GM12872 (cell line): ENCODE measurements at regions not wholly inside any gene's neighbourhood (a gene's known extent, or its start where the extent isn't known, plus 50 kb on each side); places are given as distances from the start of the nearest gene placed in this dataset.
A peak's percentile ranks its signal among the peaks of the same experiment; 100 is the strongest.

Experiments used
- TF ChIP-seq, protein P1 (sequence below): IDR thresholded peaks from 3 replicates; pipeline ENCODE4 v1.5.1; 2011; ENCODE audit warnings: low read depth, mild to moderate bottlenecking, low read length, moderate library complexity; ENCODE audit not compliant: insufficient read depth

DNA sequence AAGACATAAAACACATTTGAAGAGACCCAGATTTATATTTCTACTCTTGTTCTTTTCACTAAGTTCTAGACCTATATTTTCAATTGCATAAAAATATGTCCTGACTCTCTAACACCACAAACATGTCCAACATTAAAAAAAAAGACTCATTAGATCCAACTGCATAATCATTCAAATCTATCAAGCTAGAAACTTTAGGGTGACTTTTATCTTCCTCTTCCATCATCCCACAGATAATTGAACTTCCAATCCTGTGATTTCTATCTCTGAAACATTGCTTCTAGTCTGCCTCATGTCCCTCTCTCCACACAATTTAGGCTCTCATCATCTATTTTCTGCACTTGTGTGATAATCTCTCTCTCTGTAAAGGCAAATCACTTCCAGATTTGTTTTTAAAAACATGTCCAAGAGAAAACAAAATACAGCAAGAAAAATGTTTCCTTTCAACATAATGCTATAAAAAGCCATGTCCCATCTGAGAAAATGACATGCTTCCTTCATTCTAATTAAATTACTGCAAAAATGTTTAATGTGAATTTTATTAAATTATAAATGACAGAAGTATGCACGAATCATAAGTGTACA, 615.9 kb downstream of the RNF144B start:
- TF ChIP-seq, protein P1, sequence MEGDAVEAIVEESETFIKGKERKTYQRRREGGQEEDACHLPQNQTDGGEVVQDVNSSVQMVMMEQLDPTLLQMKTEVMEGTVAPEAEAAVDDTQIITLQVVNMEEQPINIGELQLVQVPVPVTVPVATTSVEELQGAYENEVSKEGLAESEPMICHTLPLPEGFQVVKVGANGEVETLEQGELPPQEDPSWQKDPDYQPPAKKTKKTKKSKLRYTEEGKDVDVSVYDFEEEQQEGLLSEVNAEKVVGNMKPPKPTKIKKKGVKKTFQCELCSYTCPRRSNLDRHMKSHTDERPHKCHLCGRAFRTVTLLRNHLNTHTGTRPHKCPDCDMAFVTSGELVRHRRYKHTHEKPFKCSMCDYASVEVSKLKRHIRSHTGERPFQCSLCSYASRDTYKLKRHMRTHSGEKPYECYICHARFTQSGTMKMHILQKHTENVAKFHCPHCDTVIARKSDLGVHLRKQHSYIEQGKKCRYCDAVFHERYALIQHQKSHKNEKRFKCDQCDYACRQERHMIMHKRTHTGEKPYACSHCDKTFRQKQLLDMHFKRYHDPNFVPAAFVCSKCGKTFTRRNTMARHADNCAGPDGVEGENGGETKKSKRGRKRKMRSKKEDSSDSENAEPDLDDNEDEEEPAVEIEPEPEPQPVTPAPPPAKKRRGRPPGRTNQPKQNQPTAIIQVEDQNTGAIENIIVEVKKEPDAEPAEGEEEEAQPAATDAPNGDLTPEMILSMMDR = no peak

DNA sequence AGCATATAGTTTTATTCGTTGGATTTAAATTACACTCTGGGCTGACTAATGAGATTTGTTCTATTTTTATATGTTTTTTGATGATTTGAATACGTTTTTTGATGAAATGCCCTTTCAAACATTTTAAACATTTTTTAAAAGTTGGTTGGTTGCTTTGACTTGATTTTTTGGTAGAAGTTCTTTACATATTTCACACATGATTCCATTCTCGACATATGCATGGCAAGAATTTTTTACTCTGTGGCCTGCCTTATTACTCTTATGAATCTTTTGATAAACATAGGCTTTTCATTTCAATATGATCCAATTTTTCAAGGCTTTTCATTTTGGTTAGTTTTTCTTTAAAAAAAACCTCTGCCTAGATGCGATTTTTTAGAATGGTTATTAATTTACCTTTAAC, 617.0 kb downstream of the RNF144B start:
- TF ChIP-seq, protein P1 = no peak

DNA sequence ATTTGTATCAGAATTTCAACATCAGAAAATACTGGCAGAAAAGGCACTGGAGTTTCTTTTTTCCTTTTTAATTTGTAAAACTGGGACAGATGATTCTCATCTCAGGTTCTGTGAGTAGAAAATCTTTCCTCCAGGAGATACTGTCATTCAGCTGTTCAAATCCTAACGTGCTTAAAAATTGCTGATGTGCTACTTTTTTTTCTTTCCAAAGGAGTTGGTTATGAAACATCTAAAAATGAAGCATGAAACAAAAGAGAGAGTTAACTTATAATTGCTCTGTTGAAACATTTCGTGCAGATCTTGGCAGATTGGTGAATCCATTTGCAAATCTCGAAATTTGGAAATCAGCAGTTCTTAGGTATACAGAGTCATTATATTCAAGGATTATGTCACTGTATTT, 622.6 kb downstream of the RNF144B start:
- TF ChIP-seq, protein P1 = no peak

DNA sequence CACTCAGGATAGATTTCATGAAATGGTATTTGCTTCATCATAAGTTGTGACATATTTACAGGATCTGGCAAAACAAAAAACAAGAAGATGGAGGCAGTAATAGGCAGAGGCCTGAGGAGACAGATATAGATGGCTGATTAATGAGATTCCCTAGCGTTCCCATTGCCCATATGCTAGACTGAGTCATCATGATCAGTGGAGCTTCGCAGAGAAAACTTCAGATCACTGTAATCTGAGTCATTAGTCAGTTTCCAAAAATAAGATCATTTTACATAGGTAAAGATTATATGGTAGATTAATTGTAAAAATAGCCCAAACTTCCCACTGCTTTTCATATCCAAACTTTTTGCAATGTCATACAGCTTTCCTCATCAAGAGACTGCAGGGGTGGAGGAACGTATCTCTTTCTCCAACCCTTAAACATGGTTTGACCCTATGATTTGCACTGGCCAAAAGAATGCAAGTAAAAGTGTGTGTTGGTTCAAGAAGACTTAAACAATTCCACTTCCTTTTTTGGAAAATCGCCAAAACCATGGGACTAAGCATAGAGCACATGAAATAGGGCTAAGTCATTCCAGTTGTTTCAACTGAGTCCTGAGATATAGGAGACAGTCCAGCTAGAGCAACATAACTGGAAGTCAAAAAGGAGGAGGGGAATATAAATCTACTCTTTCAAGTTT, 626.0 kb downstream of the RNF144B start:
- TF ChIP-seq, protein P1 = no peak

DNA sequence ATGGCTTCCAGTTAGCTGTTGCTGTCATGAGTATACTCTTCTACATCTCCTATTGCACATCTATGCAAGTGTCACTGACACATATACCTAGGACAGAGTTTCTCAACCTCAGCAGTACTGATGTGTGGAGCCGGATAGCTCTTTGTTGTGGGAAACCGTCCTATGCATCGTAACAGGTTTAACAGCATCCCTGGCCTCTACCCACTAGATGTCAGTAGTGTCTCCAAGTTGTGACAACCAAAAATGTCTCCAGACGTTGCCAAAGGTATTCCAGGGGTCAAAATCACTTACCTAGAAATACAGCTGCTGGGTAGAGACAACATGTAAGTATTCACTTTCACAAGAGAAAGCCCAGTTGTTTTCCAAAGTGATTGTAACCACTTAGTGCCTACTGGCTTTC, 637.6 kb downstream of the RNF144B start:
- TF ChIP-seq, protein P1 = peak; percentile 48; the same call in 2 of the 3 replicates

DNA sequence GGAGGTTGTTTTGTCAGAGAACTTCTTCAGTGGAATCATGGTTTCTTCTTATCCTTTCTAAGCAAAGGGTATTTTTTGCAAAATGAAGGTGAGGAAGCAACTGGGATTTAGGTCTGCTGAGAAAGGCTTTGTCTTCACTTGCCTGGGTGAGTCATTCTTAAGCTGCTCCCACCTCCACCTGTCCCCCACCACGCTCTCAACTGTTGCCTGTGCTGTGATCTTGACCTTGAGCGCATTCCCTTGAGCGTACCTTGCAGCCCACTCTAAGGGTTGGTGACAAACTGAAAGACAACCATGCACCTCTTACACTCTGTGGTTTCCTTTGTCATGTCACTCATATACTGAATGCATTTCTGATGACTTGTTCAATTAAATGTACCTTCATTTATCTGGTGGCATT, 641.1 kb downstream of the RNF144B start:
- TF ChIP-seq, protein P1 = no peak

DNA sequence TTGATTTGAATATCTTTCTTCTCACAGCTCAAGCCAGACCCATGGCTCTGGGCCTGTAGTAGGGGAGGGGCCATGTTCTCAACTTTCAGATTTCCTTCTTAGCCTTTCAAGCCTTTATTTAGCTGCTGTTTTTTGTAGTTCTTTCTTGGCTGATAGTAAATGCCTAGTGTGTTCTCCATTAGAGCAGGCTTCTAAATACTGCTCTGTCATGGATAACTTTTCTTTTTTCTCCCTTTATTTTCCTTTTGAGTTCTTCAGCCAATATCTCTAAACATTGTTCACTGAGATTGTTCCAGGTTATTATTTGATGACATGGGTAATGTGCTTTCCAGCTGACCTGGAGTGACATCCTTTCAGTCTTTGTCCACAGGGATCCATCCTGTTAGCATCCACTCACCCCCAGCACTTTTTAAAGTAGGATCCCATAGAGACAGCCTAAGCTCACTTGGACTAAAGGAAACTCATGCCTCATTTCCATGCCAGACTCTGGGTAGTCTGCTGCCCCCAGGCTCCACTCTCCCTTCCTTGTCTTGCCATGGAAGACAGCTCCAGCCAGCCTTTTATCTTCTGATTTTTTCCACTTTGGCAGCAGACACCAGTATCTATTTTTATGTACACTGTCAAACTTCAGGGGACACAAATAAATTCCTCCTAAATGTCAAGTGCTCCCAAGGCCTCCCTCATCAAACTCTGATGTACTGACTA, 645.6 kb downstream of the RNF144B start:
- TF ChIP-seq, protein P1 = no peak
